Panc1 (cell line): ENCODE measurements at regions not wholly inside any gene's neighbourhood (a gene's known extent, or its start where the extent isn't known, plus 50 kb on each side); places are given as distances from the start of the nearest gene placed in this dataset.

Experiments used
- ATAC-seq: fragments of 200-7000 bp; cut with Tn5 transposase; 2 replicates; pipeline ENCODE4 v1.9.1; 2020; ENCODE audit warnings: mild to moderate bottlenecking, moderate library complexity
- BruUV-seq: library from RNA; stranded (reverse); fragments of 400-500 nt; replicated peaks from 2 replicates; lab custom pipeline; 2021; lab: Mats Ljungman, UMichigan
- CTCF ChIA-PET: fragments of 300-600 bp; sonication (Branson Sonifier 250); formaldehyde crosslinking; loops from one replicate; lab custom pipeline; 2022; ENCODE audit warnings: antibody characterized with exemption; lab: Charles Lee
- POLR2A ChIA-PET: fragments of 300-600 bp; sonication (Branson Sonifier 250); formaldehyde crosslinking; loops from one replicate; lab custom pipeline; 2022; ENCODE audit warnings: antibody characterized with exemption; lab: Charles Lee
- DNase-seq: peaks from one replicate; pipeline ENCODE4 v3.0.0-alpha.2; 2010; ENCODE audit warnings: low read depth, low spot score
- H3K27ac ChIP-seq: 2 replicates; pipeline ENCODE4 v1.5.1; 2011; ENCODE audit warnings: mild to moderate bottlenecking, low read length, inconsistent platforms
- H3K27me3 ChIP-seq: fragments of 200-500 bp; sonication (Bioruptor generic); 2 replicates; pipeline ENCODE4 v1.6.0; 2014; ENCODE audit warnings: low read length, inconsistent platforms; ENCODE audit not compliant: control insufficient read depth, insufficient read depth
- H3K36me3 ChIP-seq: fragments of 200-500 bp; sonication (Bioruptor generic); 2 replicates; pipeline ENCODE4 v1.5.1; 2014; ENCODE audit warnings: inconsistent platforms, mild to moderate bottlenecking, low read length, moderate library complexity; ENCODE audit not compliant: control insufficient read depth, insufficient read depth
- H3K4me1 ChIP-seq: 2 replicates; pipeline ENCODE4 v1.5.1; 2011; ENCODE audit warnings: inconsistent platforms, mild to moderate bottlenecking, low read length, moderate library complexity; ENCODE audit not compliant: control insufficient read depth, insufficient read depth
- H3K4me3 ChIP-seq, 2 experiments: 2 replicates each; pipeline ENCODE4 v1.5.1; 2011 to 2012; ENCODE audit warnings: low read depth in 2 of 2, low read length in 2 of 2, mild to moderate bottlenecking in 2 of 2, inconsistent platforms in 1 of 2, moderate library complexity in 1 of 2
- H3K9me3 ChIP-seq: fragments of 200-500 bp; sonication (Bioruptor generic); 2 replicates; pipeline ENCODE4 v1.5.1; 2014; ENCODE audit warnings: low read depth, mild to moderate bottlenecking, inconsistent platforms, low read length, moderate library complexity; ENCODE audit not compliant: control insufficient read depth, insufficient read depth
- CTCF ChIP-seq: fragments of 450-650 bp; IDR thresholded peaks from 2 replicates; pipeline ENCODE4 v1.5.1; 2017; ENCODE audit warnings: mild to moderate bottlenecking
- POLR2AphosphoS5 ChIP-seq: IDR thresholded peaks from 2 replicates; pipeline ENCODE4 v1.6.1; 2012; ENCODE audit warnings: mild to moderate bottlenecking, low read depth, low read length, moderate library complexity
- REST ChIP-seq, 2 experiments: IDR thresholded peaks; 2 replicates each; pipeline ENCODE4 v1.6.1; 2011 to 2012; ENCODE audit warnings: low read depth in 2 of 2, control low read depth in 1 of 2, low read length in 1 of 2, mild to moderate bottlenecking in 1 of 2, moderate library complexity in 1 of 2; ENCODE audit not compliant: insufficient read depth in 1 of 2
- SIN3A ChIP-seq: IDR thresholded peaks from 2 replicates; pipeline ENCODE4 v1.6.1; 2012; ENCODE audit warnings: low read depth, mild to moderate bottlenecking, low read length, moderate library complexity, borderline replicate concordance; ENCODE audit not compliant: insufficient read depth
- TCF7L2 ChIP-seq: IDR thresholded peaks from 2 replicates; pipeline ENCODE4 v1.6.1; 2011; ENCODE audit warnings: mild to moderate bottlenecking, low read depth, low read length, inconsistent platforms
- in situ Hi-C: cut with HindIII; loops from 2 replicates; pipeline ENCODE4 v1.10.0; 2016; ENCODE audit warnings: low sequenced_read_pairs, low pct_unique_long_range_greater_than_20kb
- intact Hi-C: fragments of 100-400 bp; cut with micrococcal nuclease; formaldehyde crosslinking; loops from one replicate; pipeline ENCODE4 v1.10.0; 2022; ENCODE audit not compliant: unreplicated experiment

- DNase-seq (no peak), ATAC-seq (no peak)
- intact Hi-C loops = no loop called here
- Histone ChIP-seq H3K36me3 (no peaks in the 10 kb centered on the region), H3K27me3 (peaks cover 15% of the 10 kb centered on the region), H3K4me1 (no peaks in the 10 kb centered on the region), H3K4me3 (no peak overlapping the region), H3K9me3 (no peaks in the 10 kb centered on the region), H3K27ac (no peak overlapping the region)
- BruUV-seq = no TSS peak
- ChIA-PET POLR2A (no interaction called here), CTCF (no interaction called here)
- in situ Hi-C loops = no loop called here
- TF ChIP-seq SIN3A (no peak), TCF7L2 (no peak), REST (IDR thresholded peaks at IDR 0.05; ENCODE audit: insufficient read depth in 1 of 2, low read depth in 2 of 2, low read length in 1 of 2) (no peak), CTCF (no peak), POLR2AphosphoS5 (no peak)
Observed at GRCh38 chr12:63090716-63091115, 60.3 kb downstream of the AVPR1A start.

GRCh38 chr12:63086149-63086915 is 64.7 kb downstream of the AVPR1A start:
- Histone ChIP-seq H3K36me3 (no peaks in the 10 kb centered on the region), H3K4me1 (no peaks in the 10 kb centered on the region), H3K27me3 (peaks cover 8% of the 10 kb centered on the region), H3K9me3 (no peaks in the 10 kb centered on the region), H3K4me3 (no peak overlapping the region), H3K27ac (no peak overlapping the region)
- BruUV-seq = no TSS peak
- TF ChIP-seq REST (IDR thresholded peaks at IDR 0.05; ENCODE audit: insufficient read depth in 1 of 2, low read depth in 2 of 2, low read length in 1 of 2) (no peak), CTCF (no peak), POLR2AphosphoS5 (no peak), SIN3A (no peak), TCF7L2 (no peak)
- CTCF ChIA-PET = interaction anchor here (0.6 kb wide), 1 partner anchor 513 kb away, joined by 9 read pairs; no protein-coding TSS in a partner anchor
- DNase-seq (no peak), ATAC-seq (no peak)
- in situ Hi-C loops = no loop called here
- POLR2A ChIA-PET = no interaction called here
- intact Hi-C loops = no loop called here
